ENCODE measurements at regions not wholly inside any gene's neighbourhood (a gene's known extent, or its start where the extent isn't known, plus 50 kb on each side); places are given as distances from the start of the nearest gene placed in this dataset.
"Not testable (repeated sequence)": the region's sequence is repeated elsewhere in the genome, so short reads cannot be mapped to it uniquely, and the experiment has no call there.

- DNase-seq (ENCODE audit: low read depth) = no peak
Observed at GRCh38 chr7:113783403-113783802, 135.4 kb downstream of the PPP1R3A start.

GRCh38 chr7:113775804-113776203 lies 143.0 kb downstream of the PPP1R3A start:
- DNase-seq (ENCODE audit: low read depth) = no peak

GRCh38 chr7:113775401-113775800 lies 143.4 kb downstream of the PPP1R3A start:
- DNase-seq (ENCODE audit: low read depth) = no peak

GRCh38 chr7:113774182-113774807 lies 144.5 kb downstream of the PPP1R3A start:
- DNase-seq (ENCODE audit: low read depth) = peak; percentile 64

GRCh38 chr7:113770146-113770738 lies 148.6 kb downstream of the PPP1R3A start:
- DNase-seq (ENCODE audit: low read depth) = no peak

DNA sequence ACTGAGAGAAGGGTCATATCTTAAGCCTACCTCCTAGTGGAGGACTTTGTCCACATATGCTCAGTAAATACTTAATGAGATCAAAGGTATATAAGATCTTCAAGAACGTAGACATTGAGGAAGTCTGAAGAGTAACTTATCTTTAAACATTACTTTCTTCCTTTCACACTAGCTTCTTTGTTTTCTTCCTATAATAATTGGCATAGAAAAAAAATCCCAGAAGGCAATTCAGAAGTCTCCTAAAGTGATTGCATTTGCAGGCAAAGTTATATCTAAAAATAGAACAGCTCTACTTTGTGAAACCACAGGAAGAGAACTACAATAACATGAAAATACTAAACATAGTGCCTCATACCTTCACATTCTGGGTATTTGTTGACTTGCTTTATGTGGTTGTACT lies 150.4 kb downstream of the PPP1R3A start:
- DNase-seq (ENCODE audit: low read depth) = peak; percentile 3

GRCh38 chr7:113764401-113765035 lies 154.3 kb downstream of the PPP1R3A start:
- peak; percentile 4 for DNase-seq (ENCODE audit: low read depth)

DNA sequence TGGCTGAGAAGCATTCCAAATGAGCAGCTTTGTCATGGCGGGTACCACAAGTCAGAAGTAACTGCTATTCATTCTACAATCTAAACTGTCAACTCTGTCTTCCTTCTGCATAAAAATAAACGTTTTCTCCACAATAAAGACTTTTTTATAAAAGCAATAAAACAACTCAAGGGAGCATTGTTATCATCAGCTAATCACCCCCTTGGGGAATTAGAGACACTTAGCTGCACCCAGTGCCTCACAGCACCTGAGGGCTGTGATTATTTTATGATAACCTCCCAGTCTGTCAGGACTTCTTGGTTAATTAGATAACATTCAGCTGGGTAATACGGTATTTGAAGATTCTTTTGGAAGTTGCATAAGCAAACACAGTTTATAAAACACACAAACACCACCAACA lies 155.6 kb downstream of the PPP1R3A start:
- no peak for DNase-seq (ENCODE audit: low read depth)

DNA sequence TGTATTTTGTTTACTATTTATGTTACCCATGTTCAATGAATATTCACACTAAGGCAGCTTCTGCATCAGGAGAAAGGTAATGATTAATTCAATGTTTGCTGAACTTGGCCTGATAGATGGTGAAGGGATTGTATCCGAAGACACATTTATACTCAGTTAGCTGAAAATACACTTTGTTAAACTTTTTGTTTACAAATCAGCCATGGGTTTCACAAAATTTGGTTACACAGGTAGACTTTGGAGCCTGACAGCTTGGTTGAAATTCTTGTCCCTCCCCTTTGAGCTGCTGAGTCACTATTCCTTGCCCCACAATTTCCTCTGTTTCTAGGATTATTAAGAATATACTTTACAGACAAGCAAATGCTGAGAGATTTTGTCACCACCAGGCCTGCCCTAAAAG lies 162.6 kb downstream of the PPP1R3A start:
- DNase-seq (ENCODE audit: low read depth) = no peak

GRCh38 chr7:113752689-113753088 lies 166.1 kb downstream of the PPP1R3A start:
- no peak for DNase-seq (ENCODE audit: low read depth)

DNA sequence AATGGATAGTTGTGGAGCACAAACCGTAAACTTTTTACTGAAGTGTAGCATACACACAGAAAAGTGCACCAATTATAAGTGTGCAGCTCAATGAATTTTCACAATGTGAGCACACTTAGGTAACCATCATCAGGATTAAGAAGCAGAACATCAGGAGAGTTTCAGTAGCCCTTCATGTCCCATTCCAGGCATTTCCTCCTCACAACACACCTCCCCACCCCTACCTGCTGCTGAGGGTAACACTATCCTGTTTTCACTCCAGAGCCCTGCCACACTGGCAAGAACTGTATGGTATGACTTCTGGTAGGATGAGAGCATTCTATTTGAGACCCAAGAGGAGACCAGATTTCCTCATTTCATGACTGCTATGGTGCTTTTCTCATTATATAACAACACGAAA lies 166.5 kb downstream of the PPP1R3A start:
- DNase-seq (ENCODE audit: low read depth) = no peak

GRCh38 chr7:113751547-113751946 lies 167.3 kb downstream of the PPP1R3A start:
- DNase-seq (ENCODE audit: low read depth) = no peak

GRCh38 chr7:113748385-113748784 lies 170.4 kb downstream of the PPP1R3A start:
- not testable (repeated sequence) for DNase-seq (ENCODE audit: low read depth)

DNA sequence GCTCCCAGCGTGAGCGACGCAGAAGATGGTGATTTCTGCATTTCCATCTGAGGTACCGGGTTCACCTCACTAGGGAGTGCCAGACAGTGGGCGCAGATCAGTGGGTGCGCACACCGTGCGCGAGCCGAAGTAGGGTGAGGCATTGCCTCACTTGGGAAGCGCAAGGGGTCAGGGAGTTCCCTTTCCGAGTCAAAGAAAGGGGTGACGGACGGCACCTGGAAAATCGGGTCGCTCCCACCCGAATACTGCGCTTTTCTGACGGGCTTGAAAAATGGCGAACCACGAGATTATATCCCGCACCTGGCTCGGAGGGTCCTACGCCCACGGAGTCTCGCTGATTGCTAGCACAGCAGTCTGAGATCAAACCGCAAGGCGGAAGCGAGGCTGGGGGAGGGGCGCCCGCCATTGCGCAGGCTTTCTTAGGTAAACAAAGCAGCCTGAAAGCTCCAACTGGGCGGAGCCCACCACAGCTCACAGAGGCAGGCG lies 175.8 kb downstream of the PPP1R3A start:
- not testable (repeated sequence) for DNase-seq (ENCODE audit: low read depth)

GRCh38 chr7:113742377-113742776 lies 176.4 kb downstream of the PPP1R3A start:
- no peak for DNase-seq (ENCODE audit: low read depth)

DNA sequence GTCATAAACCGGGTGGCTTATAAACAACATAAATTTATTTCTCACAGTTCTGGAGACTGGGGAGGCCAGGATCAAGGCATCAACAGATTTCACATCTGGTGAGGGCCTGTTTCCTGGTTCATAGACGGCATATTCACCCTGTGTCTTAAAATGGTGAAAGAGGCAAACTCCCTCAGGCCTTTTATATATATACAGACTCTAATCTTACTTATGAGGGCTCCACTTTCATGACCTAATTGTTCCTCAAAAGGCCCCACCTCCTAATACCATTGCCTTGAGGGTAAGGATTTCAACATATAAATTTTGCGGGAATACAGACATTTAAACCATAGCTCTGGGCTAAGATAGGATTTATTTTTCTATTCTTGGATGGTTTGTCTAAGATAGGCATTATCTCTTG lies 187.2 kb downstream of the PPP1R3A start:
- peak; percentile 32 for DNase-seq (ENCODE audit: low read depth)

DNA sequence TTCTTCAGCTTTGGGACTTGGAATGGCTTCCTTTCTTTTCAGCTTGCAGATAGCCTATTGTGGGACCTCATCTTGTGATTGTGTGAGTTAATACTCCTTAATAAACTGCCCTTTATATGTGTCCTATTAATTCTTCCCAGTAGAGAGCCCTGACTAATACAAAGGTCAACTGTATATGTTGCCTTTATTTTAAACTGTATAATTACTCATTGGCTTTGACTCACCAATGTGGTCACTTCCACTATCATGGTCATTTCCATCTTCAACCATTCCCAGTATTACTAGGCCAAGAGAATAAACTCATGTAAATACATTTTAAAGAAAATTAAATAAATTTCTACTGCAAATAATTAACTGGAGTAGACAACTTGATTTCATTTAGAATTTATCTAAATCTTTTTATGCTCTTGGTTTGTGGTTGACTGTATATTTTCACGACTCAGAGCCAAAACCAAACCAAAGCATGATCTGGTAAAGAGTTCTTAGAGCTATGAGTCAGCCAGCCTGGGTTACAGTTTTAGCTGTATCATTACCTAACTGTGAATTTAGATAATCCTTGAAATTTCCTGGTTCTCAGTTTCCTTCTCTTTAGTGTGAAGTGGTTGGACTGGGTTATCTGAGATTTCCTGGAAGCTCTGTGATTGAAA lies 188.4 kb downstream of the PPP1R3A start:
- DNase-seq (ENCODE audit: low read depth) = peak; percentile 78

GRCh38 chr7:113727486-113727885 lies 191.3 kb downstream of the PPP1R3A start:
- DNase-seq (ENCODE audit: low read depth) = no peak

DNA sequence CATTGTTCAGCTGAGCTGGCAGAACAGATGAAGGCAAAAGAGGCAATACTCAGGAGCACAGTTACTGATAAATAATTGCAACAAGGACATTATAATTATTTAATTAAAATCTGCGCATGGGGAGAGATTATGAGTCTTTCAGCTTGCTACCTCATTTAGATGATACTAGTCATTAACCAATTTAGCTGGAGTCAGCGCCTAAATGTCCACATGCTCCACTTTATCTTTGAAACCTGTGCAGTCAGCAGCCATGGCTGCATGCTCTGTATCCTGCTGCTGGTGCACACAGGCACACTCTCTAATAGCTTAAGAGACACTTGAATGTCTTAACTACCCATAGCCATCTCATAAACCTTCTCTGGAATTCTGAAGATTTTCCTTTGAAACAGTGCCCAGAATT lies 196.8 kb downstream of the PPP1R3A start:
- DNase-seq (ENCODE audit: low read depth) = no peak

DNA sequence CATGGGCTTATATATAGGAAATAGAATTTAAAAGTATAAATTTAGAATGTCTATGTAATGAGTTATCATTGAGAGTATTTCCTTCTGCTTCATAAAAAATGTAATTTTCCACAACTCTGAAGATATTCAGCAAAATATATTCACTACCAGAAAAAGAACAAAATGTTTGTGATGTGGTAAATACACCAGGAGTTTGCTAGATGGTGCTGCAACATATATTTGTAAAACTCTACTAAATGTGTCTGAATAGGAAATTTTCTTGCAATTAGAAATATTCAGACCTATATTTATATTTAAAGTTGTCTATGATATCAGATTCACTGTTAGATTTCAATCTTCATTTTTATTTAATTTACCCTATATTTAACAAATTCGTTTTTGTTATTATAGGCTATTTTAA lies 201.1 kb downstream of the PPP1R3A start:
- DNase-seq (ENCODE audit: low read depth) = no peak

DNA sequence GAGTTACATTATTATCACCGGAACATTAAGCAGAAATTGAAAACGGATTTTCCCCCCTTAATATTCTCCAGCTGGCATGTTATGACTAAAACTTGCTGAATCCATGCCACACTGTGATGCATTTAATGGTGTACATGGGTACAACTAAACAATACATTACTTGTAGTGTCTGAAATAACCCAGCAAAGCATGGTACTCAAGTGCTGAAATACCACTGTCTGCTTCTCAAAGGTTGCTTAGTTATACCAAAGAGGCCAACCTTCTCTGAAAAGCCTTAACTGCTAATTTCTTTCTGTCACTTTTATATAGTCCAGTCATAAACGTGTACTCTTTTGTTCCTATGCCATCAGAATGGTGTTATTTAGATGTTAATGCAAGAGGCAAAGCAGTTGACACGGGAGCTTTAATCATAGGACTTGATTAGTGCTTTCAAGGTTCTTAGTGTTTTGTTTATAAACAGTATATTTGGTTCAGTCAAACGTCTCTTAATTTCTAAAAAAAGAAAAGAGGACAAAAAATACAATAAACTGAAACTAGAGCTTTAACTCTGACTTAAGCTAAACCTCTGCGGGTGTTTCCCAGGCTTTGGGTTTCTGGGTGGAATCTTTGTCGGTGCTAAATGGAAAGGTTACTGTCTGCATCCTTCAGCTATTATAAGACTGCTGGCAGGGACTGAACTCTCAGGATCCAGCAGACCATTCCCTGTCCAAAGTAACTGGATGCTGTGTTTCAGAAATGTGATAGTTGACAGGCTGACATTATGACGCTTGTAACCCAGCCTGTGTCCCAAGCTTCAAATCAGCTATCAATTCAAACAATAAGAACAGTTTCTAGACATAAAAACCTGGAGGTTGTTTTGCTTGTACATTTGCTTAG lies 202.6 kb downstream of the PPP1R3A start:
- DNase-seq (ENCODE audit: low read depth) = no peak

- no peak for DNase-seq (ENCODE audit: low read depth)
Observed at GRCh38 chr7:113715262-113715661, 203.5 kb downstream of the PPP1R3A start.
